ENCODE measurements at regions not wholly inside any gene's neighbourhood (a gene's known extent, or its start where the extent isn't known, plus 50 kb on each side); places are given as distances from the start of the nearest gene placed in this dataset.

GRCh38 chrX:130990723-130991122 is 67.4 kb upstream of the ARHGAP36 start:
- no peak for TF ChIP-seq CTCF (IDR thresholded peaks at IDR 0.05; ENCODE audit: insufficient read depth, low read length)
- no peak for TF ChIP-seq POLR2AphosphoS5 (IDR thresholded peaks at IDR 0.05; ENCODE audit: low read depth)
- TF ChIP-seq GABPA (IDR thresholded peaks at IDR 0.05; ENCODE audit: low read depth) = no peak

All from HL-60 (cell line).